CD14-positive monocyte (primary cell): ENCODE measurements at regions not wholly inside any gene's neighbourhood (a gene's known extent, or its start where the extent isn't known, plus 50 kb on each side); places are given as distances from the start of the nearest gene placed in this dataset.

Experiments used
- DNase-seq, 3 donors: peaks; one replicate each; pipeline ENCODE4 v3.0.0-alpha.2; 2011 to 2022
- H2AFZ ChIP-seq: 2 replicates; pipeline ENCODE4 v1.6.0; 2012; ENCODE audit warnings: mild to moderate bottlenecking, low read depth, low read length, inconsistent platforms; ENCODE audit not compliant: insufficient read depth, poor library complexity, severe bottlenecking
- H3K27ac ChIP-seq, 2 donors: 1 replicate in 1 of 2; 2 replicates in 1 of 2; pipeline ENCODE4 v1.5.1; 2012 to 2013; ENCODE audit warnings: low read length in 2 of 2, control low read depth in 1 of 2, inconsistent platforms in 1 of 2, low read depth in 1 of 2, mild to moderate bottlenecking in 1 of 2
- H3K27me3 ChIP-seq, 2 donors: one replicate each; pipeline versions ENCODE4 v1.6.0 to v1.6.1; 2011 to 2013; ENCODE audit warnings: low read length in 2 of 2; ENCODE audit not compliant: control insufficient read depth in 2 of 2, insufficient read depth in 2 of 2
- H3K36me3 ChIP-seq, 2 donors: replicated peaks in 1 of 2; 1 replicate in 1 of 2; 2 replicates in 1 of 2; pipeline versions ENCODE4 v1.5.1 to v1.6.1; 2012 to 2013; ENCODE audit warnings: low read length in 2 of 2, control low read depth in 1 of 2, inconsistent platforms in 1 of 2, mild to moderate bottlenecking in 1 of 2; ENCODE audit not compliant: insufficient read depth in 2 of 2, control insufficient read depth in 1 of 2
- H3K4me1 ChIP-seq, 2 donors: 1 replicate in 1 of 2; 2 replicates in 1 of 2; pipeline versions ENCODE4 v1.5.1 to v1.6.1; 2012 to 2013; ENCODE audit warnings: low read length in 2 of 2, control low read depth in 1 of 2, inconsistent platforms in 1 of 2, mild to moderate bottlenecking in 1 of 2, moderate library complexity in 1 of 2; ENCODE audit not compliant: insufficient read depth in 2 of 2, control insufficient read depth in 1 of 2
- H3K4me2 ChIP-seq: replicated peaks from 2 replicates; pipeline ENCODE3; 2012; ENCODE audit warnings: low read length, moderate library complexity, mild to moderate bottlenecking; ENCODE audit not compliant: poor library complexity, severe bottlenecking; ENCODE audit errors: extremely low read depth
- H3K4me3 ChIP-seq, 3 experiments: fragments of 200-600 bp in 1 of 3; sonication (generic) in 1 of 3; replicated peaks in 1 of 3; 1 replicate in 2 of 3; 2 replicates in 1 of 3; pipeline ENCODE4 v1.5.1; 2011 to 2013; ENCODE audit warnings: low read length in 3 of 3, mild to moderate bottlenecking in 3 of 3, control low read depth in 2 of 3, low read depth in 2 of 3, inconsistent platforms in 1 of 3, moderate library complexity in 1 of 3
- H3K79me2 ChIP-seq: 2 replicates; pipeline ENCODE4 v1.6.0; 2012; ENCODE audit warnings: mild to moderate bottlenecking, control low read depth, inconsistent platforms, low read length, moderate library complexity; ENCODE audit not compliant: insufficient read depth
- H3K9ac ChIP-seq: 2 replicates; pipeline ENCODE4 v1.6.0; 2017; ENCODE audit warnings: low read length, mild to moderate bottlenecking; ENCODE audit not compliant: insufficient read depth, poor library complexity, severe bottlenecking
- H3K9me3 ChIP-seq, 2 donors: replicated peaks in 1 of 2; 1 replicate in 1 of 2; 2 replicates in 1 of 2; pipeline versions ENCODE4 v1.5.1 to v1.6.1; 2012 to 2013; ENCODE audit warnings: low read length in 2 of 2, control low read depth in 1 of 2; ENCODE audit not compliant: control insufficient read depth in 1 of 2, insufficient read depth in 1 of 2
- H4K20me1 ChIP-seq: 2 replicates; pipeline ENCODE4 v1.6.0; 2012; ENCODE audit warnings: mild to moderate bottlenecking, low read length, control low read depth, moderate library complexity; ENCODE audit not compliant: insufficient read depth
- H3K27ac Mint-ChIP-seq, 7 donors: one replicate each; pipeline ENCODE4 v1.8.0; 2020; ENCODE audit warnings: mild to moderate bottlenecking in 7 of 7, mixed read lengths in 7 of 7, moderate library complexity in 6 of 7, inconsistent platforms in 2 of 7
- H3K27me3 Mint-ChIP-seq, 3 donors: one replicate each; pipeline ENCODE4 v1.8.0; 2021 to 2022; ENCODE audit warnings: low read depth in 3 of 3, mild to moderate bottlenecking in 3 of 3, mixed read lengths in 3 of 3, moderate library complexity in 3 of 3, inconsistent platforms in 1 of 3
- H3K36me3 Mint-ChIP-seq, 2 donors: one replicate each; pipeline ENCODE4 v1.8.0; 2020; ENCODE audit warnings: mixed read lengths in 2 of 2, inconsistent platforms in 1 of 2, mild to moderate bottlenecking in 1 of 2
- H3K4me1 Mint-ChIP-seq: one replicate; pipeline ENCODE4 v1.8.0; 2020; ENCODE audit warnings: mild to moderate bottlenecking, mixed read lengths
- H3K4me3 Mint-ChIP-seq, 2 donors: one replicate each; pipeline ENCODE4 v1.8.0; 2020; ENCODE audit warnings: mild to moderate bottlenecking in 2 of 2, mixed read lengths in 2 of 2, moderate library complexity in 1 of 2
- H3K9me3 Mint-ChIP-seq, 7 donors: one replicate each; pipeline ENCODE4 v1.8.0; 2020 to 2022; ENCODE audit warnings: mixed read lengths in 7 of 7, mild to moderate bottlenecking in 6 of 7, moderate library complexity in 6 of 7, inconsistent platforms in 2 of 7
- CTCF ChIP-seq: fragments of 200-600 bp; IDR thresholded peaks from one replicate; pipeline ENCODE4 v1.8.0; 2022; ENCODE audit warnings: antibody characterized with exemption, mild to moderate bottlenecking
- WGBS: methylation state at CpG from one replicate; pipeline ENCODE4 v1.1.5; 2013; ENCODE audit warnings: missing lambda C conversion rate; ENCODE audit not compliant: insufficient coverage; 5-methylcytosine and 5-hydroxymethylcytosine counted together
- intact Hi-C, 2 donors: fragments of 100-400 bp; cut with micrococcal nuclease; formaldehyde crosslinking; loops; one replicate each; pipeline versions ENCODE4 v1.15.0 to v1.15.1; 2023

DNA sequence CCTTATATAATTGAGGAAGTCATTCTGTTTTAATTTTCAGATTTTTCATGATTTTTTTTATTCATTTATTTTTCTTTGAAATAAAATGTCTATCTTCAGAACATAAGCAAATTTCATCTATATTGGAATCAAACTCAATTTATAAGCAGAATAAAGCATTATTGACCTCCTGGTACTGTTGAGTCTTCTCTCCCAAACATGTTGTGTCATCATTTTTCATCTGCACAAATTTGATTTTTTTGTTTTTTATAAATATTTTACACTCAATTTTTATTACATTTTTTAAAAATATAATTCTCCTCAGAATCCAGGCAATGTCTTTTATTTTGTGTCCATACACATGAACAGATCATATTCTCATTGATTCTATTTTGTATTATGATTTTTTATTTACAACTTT lies 2363.9 kb downstream of the TP53TG3F start:
- Histone ChIP-seq H2AFZ (no peak overlapping the region), H3K9ac (no peak overlapping the region), H3K4me3 (no peak overlapping the region), H3K27me3 (no peaks in the 10 kb centered on the region), H3K79me2 (no peaks in the 10 kb centered on the region), H4K20me1 (no peaks in the 10 kb centered on the region), H3K27ac (no peak overlapping the region), H3K9me3 (peaks cover 0 to 3% of the 10 kb centered on the region in 2 donors), H3K4me1 (no peaks in the 10 kb centered on the region), H3K36me3 (no peaks in the 10 kb centered on the region), H3K4me2 (no peak overlapping the region)
- no peak overlapping the region for H3K4me3 Mint-ChIP-seq
- H3K4me1 Mint-ChIP-seq: no peaks in the 10 kb centered on the region
- DNase-seq: no peak
- TF ChIP-seq CTCF: no peak
- peaks cover 0 to 17% (median 3%) of the 10 kb centered on the region in 7 donors for H3K9me3 Mint-ChIP-seq
- no peak overlapping the region for H3K27ac Mint-ChIP-seq
- no peaks in the 10 kb centered on the region for H3K36me3 Mint-ChIP-seq
- intact Hi-C loops: no loop called here
- no peaks in the 10 kb centered on the region for H3K27me3 Mint-ChIP-seq

GRCh38 chr16:35841632-35842031 lies 2382.2 kb downstream of the TP53TG3F start:
- no CpG with 5 or more reads among the region's 3 CpGs for WGBS
- no peaks in the 10 kb centered on the region for H3K36me3 ChIP-seq
- no peak overlapping the region for H2AFZ ChIP-seq
- no peaks in the 10 kb centered on the region for H3K79me2 ChIP-seq
- no peak overlapping the region for H3K4me2 ChIP-seq
- DNase-seq: no peak
- H3K4me1 ChIP-seq: no peaks in the 10 kb centered on the region
- H3K27me3 ChIP-seq: no peaks in the 10 kb centered on the region
- H3K9me3 ChIP-seq: peaks cover 23 to 24% of the 10 kb centered on the region in 2 donors
- no peak overlapping the region for H3K9ac ChIP-seq
- Mint-ChIP-seq H3K4me3 (no peak overlapping the region), H3K36me3 (no peaks in the 10 kb centered on the region), H3K4me1 (no peaks in the 10 kb centered on the region), H3K27ac (no peak overlapping the region), H3K27me3 (no peaks in the 10 kb centered on the region), H3K9me3 (peaks cover 2 to 11% (median 3%) of the 10 kb centered on the region in 7 donors)
- intact Hi-C loops: loop anchor here in 1 of 2 donors (10.0 kb wide), 1 partner anchor 57 kb away; no protein-coding TSS in a partner anchor
- H3K4me3 ChIP-seq: no peak overlapping the region
- no peaks in the 10 kb centered on the region for H4K20me1 ChIP-seq
- H3K27ac ChIP-seq: no peak overlapping the region
- no peak for TF ChIP-seq CTCF
